Gastroesophageal sphincter (tissue), 4 donors: ENCODE measurements at regions not wholly inside any gene's neighbourhood (a gene's known extent, or its start where the extent isn't known, plus 50 kb on each side); places are given as distances from the start of the nearest gene placed in this dataset.

Experiments
- ATAC-seq: fragments of 150-250 bp; one replicate; pipeline ENCODE4 v1.9.1; 2016; ENCODE audit warnings: mild to moderate bottlenecking, moderate library complexity
- H3K27ac ChIP-seq, 4 donors: fragments of 200-600 bp; sonication (generic) in 3 of 4; 1 replicate in 3 of 4; 2 replicates in 1 of 4; pipeline ENCODE4 v1.5.1; 2016 to 2019
- H3K27me3 ChIP-seq: fragments of 200-600 bp; sonication (generic); one replicate; pipeline ENCODE4 v1.5.1; 2019
- H3K36me3 ChIP-seq, 2 donors: fragments of 200-600 bp; sonication (generic); one replicate each; pipeline ENCODE4 v1.5.1; 2019; ENCODE audit warnings: control low read depth in 1 of 2
- H3K4me1 ChIP-seq, 3 donors: fragments of 200-600 bp; sonication (generic); 1 replicate in 2 of 3; 2 replicates in 1 of 3; pipeline ENCODE4 v1.5.1; 2016 to 2019; ENCODE audit warnings: control low read depth in 2 of 3
- H3K4me3 ChIP-seq, 2 donors: fragments of 200-600 bp; sonication (generic); one replicate each; pipeline ENCODE4 v1.5.1; 2019; ENCODE audit warnings: mild to moderate bottlenecking in 1 of 2, moderate library complexity in 1 of 2
- H3K9me3 ChIP-seq, 3 donors: fragments of 200-600 bp; sonication (generic); one replicate each; pipeline ENCODE4 v1.5.1; 2017 to 2019; ENCODE audit warnings: control low read depth in 2 of 3
- CTCF ChIP-seq, 4 experiments: fragments of 200-600 bp in 2 of 4; fragments of 450-650 bp in 2 of 4; sonication (generic) in 1 of 4; IDR thresholded peaks; one replicate each; pipeline ENCODE4 v1.5.1; 2017 to 2019; ENCODE audit warnings: antibody characterized with exemption in 4 of 4, mild to moderate bottlenecking in 2 of 4, moderate library complexity in 2 of 4
- EP300 ChIP-seq: sonication (generic); formaldehyde crosslinking; IDR thresholded peaks from one replicate; pipeline ENCODE4 v1.6.1; 2017; ENCODE audit warnings: antibody characterized with exemption, mild to moderate bottlenecking
- POLR2A ChIP-seq, 2 donors: fragments of 450-650 bp; IDR thresholded peaks; one replicate each; pipeline ENCODE4 v1.6.1; 2017; ENCODE audit warnings: antibody characterized with exemption in 2 of 2, mild to moderate bottlenecking in 2 of 2, moderate library complexity in 1 of 2
- POLR2AphosphoS5 ChIP-seq: sonication (generic); formaldehyde crosslinking; IDR thresholded peaks from one replicate; pipeline ENCODE4 v1.6.1; 2017; ENCODE audit warnings: antibody characterized with exemption
- WGBS, 2 donors: methylation state at CpG; one replicate each; pipeline ENCODE4 v1.1.5; 2018; ENCODE audit warnings: low coverage in 1 of 2; 5-methylcytosine and 5-hydroxymethylcytosine counted together

DNA sequence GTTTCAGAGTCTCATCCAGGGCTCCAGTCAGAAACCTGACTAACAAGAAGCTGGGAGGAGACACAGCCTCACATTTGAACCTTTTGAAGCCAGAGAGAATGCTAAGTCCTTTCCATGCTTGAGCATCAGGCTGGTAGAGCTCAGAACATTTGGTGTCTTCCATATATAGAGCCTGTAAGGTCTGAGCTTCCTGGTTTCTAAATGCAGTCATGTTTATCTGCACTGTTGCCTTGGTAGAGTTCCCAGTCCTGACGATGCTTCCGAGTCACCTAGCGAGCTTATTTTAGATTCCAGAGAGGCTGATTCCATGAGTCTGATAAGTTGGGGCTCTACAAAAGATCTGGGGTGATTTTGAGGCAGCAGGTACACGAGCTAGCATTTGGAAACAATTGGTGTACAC is 68.4 kb upstream of the SORL1 start:
- Histone ChIP-seq H3K27me3 (no peaks in the 10 kb centered on the region), H3K36me3 (no peaks in the 10 kb centered on the region), H3K9me3 (no peaks in the 10 kb centered on the region), H3K4me3 (no peak overlapping the region), H3K4me1 (peaks cover 0 to 20% (median 0%) of the 10 kb centered on the region in 3 donors), H3K27ac (peak overlapping the region; percentile 69 to 79 (median 74))
- peak; percentile 82 for ATAC-seq
- TF ChIP-seq POLR2A (IDR thresholded peaks at IDR 0.05) (no peak), POLR2AphosphoS5 (no peak), EP300 (no peak), CTCF (IDR thresholded peaks at IDR 0.05) (no peak)
- WGBS, 2 donors = 42% methylated on average over 2 of the region's 4 CpGs; no CpG with 5 or more reads in 1 of the 2 donors

- H3K4me1 ChIP-seq = peaks cover 4 to 38% (median 4%) of the 10 kb centered on the region in 3 donors
- no peak for ATAC-seq
- TF ChIP-seq POLR2A (IDR thresholded peaks at IDR 0.05) (no peak), CTCF (IDR thresholded peaks at IDR 0.05) (no peak), POLR2AphosphoS5 (no peak), EP300 (no peak)
- WGBS, 2 donors = 14 to 20% methylated on average over 1 of the region's 1 CpG
- no peaks in the 10 kb centered on the region for H3K27me3 ChIP-seq
- H3K36me3 ChIP-seq = no peaks in the 10 kb centered on the region
- H3K9me3 ChIP-seq = no peaks in the 10 kb centered on the region
- no peak overlapping the region for H3K27ac ChIP-seq
- no peak overlapping the region for H3K4me3 ChIP-seq
Observed at GRCh38 chr11:121385688-121386087, 66.4 kb upstream of the SORL1 start.
